Activated CD8-positive, alpha-beta T cell treated with anti-CD3 and anti-CD28 coated beads for 36 hours (primary cell): ENCODE measurements at regions not wholly inside any gene's neighbourhood (a gene's known extent, or its start where the extent isn't known, plus 50 kb on each side); places are given as distances from the start of the nearest gene placed in this dataset.

Experiments
- ATAC-seq: fragments of 200-7000 bp; cut with Tn5 transposase; one replicate; pipeline ENCODE4 v1.10.0; 2021; ENCODE audit warnings: mild to moderate bottlenecking, moderate library complexity
- CTCF ChIA-PET: fragments of 350-600 bp; sonication (Branson Sonifier 250); formaldehyde crosslinking; loops from one replicate; lab custom pipeline; 2021; ENCODE audit warnings: antibody characterized with exemption; lab: Charles Lee
- POLR2A ChIA-PET: fragments of 350-600 bp; sonication (Branson Sonifier 250); formaldehyde crosslinking; loops from one replicate; lab custom pipeline; 2021; ENCODE audit warnings: antibody characterized with exemption; lab: Charles Lee
- DNase-seq: peaks from one replicate; pipeline ENCODE4 v3.0.0-alpha.2; 2020
- H3K27ac Mint-ChIP-seq: one replicate; pipeline ENCODE4 v1.8.0; 2021; ENCODE audit warnings: mild to moderate bottlenecking, mixed read lengths
- H3K27me3 Mint-ChIP-seq: one replicate; pipeline ENCODE4 v1.8.0; 2021; ENCODE audit warnings: mixed read lengths
- H3K36me3 Mint-ChIP-seq: one replicate; pipeline ENCODE4 v1.8.0; 2021; ENCODE audit warnings: low read depth, mixed read lengths
- H3K4me1 Mint-ChIP-seq: one replicate; pipeline ENCODE4 v1.8.0; 2021; ENCODE audit warnings: low read depth, mixed read lengths
- H3K4me3 Mint-ChIP-seq: one replicate; pipeline ENCODE4 v1.8.0; 2021; ENCODE audit warnings: mild to moderate bottlenecking, moderate library complexity, mixed read lengths
- H3K9me3 Mint-ChIP-seq: one replicate; pipeline ENCODE4 v1.8.0; 2021; ENCODE audit warnings: mixed read lengths
- CTCF ChIP-seq: fragments of 200-600 bp; IDR thresholded peaks from one replicate; pipeline ENCODE4 v1.8.0; 2022; ENCODE audit warnings: antibody characterized with exemption, mild to moderate bottlenecking
- intact Hi-C: fragments of 100-400 bp; cut with micrococcal nuclease; formaldehyde crosslinking; loops from one replicate; pipeline ENCODE4 v1.10.0; 2022

GRCh38 chr7:41268878-41269277 is 434.0 kb downstream of the INHBA start:
- ChIA-PET POLR2A (no interaction called here), CTCF (interaction anchor here (0.9 kb wide), 1 partner anchor 9 kb away, joined by 3 read pairs; no protein-coding TSS in a partner anchor)
- H3K4me3 Mint-ChIP-seq: no peak overlapping the region
- H3K27me3 Mint-ChIP-seq: no peaks in the 10 kb centered on the region
- ATAC-seq (no peak), DNase-seq (no peak)
- H3K9me3 Mint-ChIP-seq: no peaks in the 10 kb centered on the region
- no peaks in the 10 kb centered on the region for H3K36me3 Mint-ChIP-seq
- no peaks in the 10 kb centered on the region for H3K4me1 Mint-ChIP-seq
- intact Hi-C loops: no loop called here
- TF ChIP-seq CTCF: no peak
- no peak overlapping the region for H3K27ac Mint-ChIP-seq

DNA sequence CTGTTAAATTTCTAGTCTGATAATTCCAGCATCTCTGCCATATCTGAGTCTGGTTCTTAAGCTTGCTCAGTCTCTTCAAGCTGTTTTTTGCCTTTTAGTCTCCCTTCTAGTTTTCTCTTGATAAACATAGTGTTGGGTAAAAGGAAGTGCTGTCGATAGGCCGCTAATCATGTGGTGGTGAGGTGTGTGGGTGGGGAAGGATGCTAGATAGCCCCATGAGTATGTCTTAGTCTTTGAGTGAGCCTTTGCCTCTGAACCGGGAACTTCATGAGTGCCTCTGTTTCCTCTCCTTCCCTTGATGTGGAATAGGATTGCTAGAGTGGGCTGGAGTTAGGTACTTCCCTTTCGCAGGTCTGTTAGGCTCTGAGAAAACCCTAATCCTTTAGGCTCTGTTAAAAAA is 441.8 kb downstream of the INHBA start:
- TF ChIP-seq CTCF: no peak
- Mint-ChIP-seq H3K4me1 (no peaks in the 10 kb centered on the region), H3K27ac (no peak overlapping the region), H3K36me3 (no peaks in the 10 kb centered on the region), H3K27me3 (no peaks in the 10 kb centered on the region), H3K9me3 (peaks cover 3% of the 10 kb centered on the region), H3K4me3 (no peak overlapping the region)
- POLR2A ChIA-PET: no interaction called here
- CTCF ChIA-PET: no interaction called here
- ATAC-seq (no peak), DNase-seq (no peak)
- intact Hi-C loops: no loop called here

DNA sequence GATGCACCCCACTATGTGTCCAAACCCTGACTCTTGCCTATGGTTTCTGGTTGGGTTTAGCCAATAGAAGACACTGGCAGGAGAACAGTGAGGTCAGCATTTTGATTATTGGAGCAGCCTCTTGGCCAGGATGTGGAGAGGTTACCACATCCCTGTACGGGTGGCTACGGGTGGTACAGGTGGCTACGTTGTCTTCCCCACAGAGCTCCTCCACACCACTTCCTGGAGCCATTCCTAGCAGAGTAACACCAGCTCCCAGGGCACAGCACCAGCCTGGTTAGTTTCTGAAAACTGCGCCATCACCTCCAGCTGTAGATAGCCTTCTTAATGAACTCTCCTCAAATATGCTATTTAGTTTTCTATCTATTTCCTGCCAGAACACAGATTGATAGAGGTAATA is 445.2 kb downstream of the INHBA start:
- no peaks in the 10 kb centered on the region for H3K27me3 Mint-ChIP-seq
- no peak overlapping the region for H3K4me3 Mint-ChIP-seq
- POLR2A ChIA-PET: interaction anchor here (0.6 kb wide), 1 partner anchor 196 kb away, joined by 3 read pairs; no protein-coding TSS in a partner anchor
- H3K9me3 Mint-ChIP-seq: peaks cover 3% of the 10 kb centered on the region
- no peaks in the 10 kb centered on the region for H3K4me1 Mint-ChIP-seq
- CTCF ChIA-PET: no interaction called here
- DNase-seq (no peak), ATAC-seq (no peak)
- no peak overlapping the region for H3K27ac Mint-ChIP-seq
- intact Hi-C loops: no loop called here
- no peak for TF ChIP-seq CTCF
- no peaks in the 10 kb centered on the region for H3K36me3 Mint-ChIP-seq

DNA sequence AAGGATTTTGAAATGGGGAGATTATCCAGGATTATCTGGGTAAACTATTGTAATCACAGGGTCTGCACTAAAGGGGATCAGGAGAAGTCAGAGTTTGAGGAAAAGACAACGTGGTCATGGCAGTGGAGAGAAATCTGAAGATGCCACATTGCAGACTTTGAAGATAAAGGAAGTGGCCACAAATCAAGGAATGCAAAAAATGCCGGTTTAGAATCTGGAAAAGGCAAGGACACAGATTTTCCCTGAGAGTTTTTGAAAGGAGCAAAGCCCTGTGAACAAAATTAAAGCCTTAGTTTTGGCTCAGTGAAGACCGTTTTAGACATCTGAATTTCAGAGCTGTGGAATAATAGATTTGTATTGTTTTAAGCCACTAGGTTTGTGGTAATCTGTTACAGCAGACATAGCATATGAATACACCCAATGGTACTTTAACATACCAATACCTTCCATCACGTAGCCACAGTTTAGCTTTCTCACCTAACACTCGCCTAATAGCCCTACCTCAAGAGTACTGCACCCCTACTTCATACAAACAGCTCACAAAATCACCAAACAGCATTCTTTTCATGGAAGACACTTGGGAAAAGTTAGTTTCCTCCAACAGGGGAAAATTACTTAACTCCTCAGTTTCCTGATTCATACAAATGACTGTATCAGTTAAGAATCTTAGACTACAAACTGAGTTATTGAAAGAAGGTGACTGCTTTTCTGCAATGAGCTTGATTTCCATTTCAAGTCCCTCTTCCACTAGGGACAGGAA is 446.5 kb downstream of the INHBA start:
- ChIA-PET CTCF (no interaction called here), POLR2A (no interaction called here)
- Mint-ChIP-seq H3K4me3 (no peak overlapping the region), H3K4me1 (no peaks in the 10 kb centered on the region), H3K9me3 (peaks cover 3% of the 10 kb centered on the region), H3K36me3 (no peaks in the 10 kb centered on the region), H3K27me3 (no peaks in the 10 kb centered on the region), H3K27ac (no peak overlapping the region)
- DNase-seq: no peak
- ATAC-seq: no peak
- no peak for TF ChIP-seq CTCF
- intact Hi-C loops: no loop called here

- POLR2A ChIA-PET: no interaction called here
- intact Hi-C loops: no loop called here
- Mint-ChIP-seq H3K27ac (no peak overlapping the region), H3K4me1 (no peaks in the 10 kb centered on the region), H3K27me3 (no peaks in the 10 kb centered on the region), H3K9me3 (peaks cover 3% of the 10 kb centered on the region), H3K36me3 (no peaks in the 10 kb centered on the region), H3K4me3 (no peak overlapping the region)
- CTCF ChIA-PET: no interaction called here
- DNase-seq (no peak), ATAC-seq (no peak)
- TF ChIP-seq CTCF: no peak
Measured at GRCh38 chr7:41255716-41256115, 447.2 kb downstream of the INHBA start.
